Liver (tissue), 7 donors: ENCODE measurements at regions not wholly inside any gene's neighbourhood (a gene's known extent, or its start where the extent isn't known, plus 50 kb on each side); places are given as distances from the start of the nearest gene placed in this dataset.

Source experiments
- DNase-seq: peaks from one replicate; pipeline ENCODE4 v3.0.0-alpha.2; 2017; ENCODE audit warnings: low spot score
- H3K27ac ChIP-seq, 2 donors: one replicate each; pipeline ENCODE4 v1.7.0; 2013; ENCODE audit warnings: inconsistent platforms in 2 of 2, low read length in 2 of 2, control low read depth in 1 of 2, low read depth in 1 of 2, mild to moderate bottlenecking in 1 of 2
- H3K27me3 ChIP-seq, 4 donors: one replicate each; pipeline versions ENCODE4 v1.6.1 to v1.7.0; 2013; ENCODE audit warnings: low read length in 3 of 4, inconsistent platforms in 1 of 4, mild to moderate bottlenecking in 1 of 4, moderate library complexity in 1 of 4; ENCODE audit not compliant: control insufficient read depth in 4 of 4, insufficient read depth in 4 of 4
- H3K36me3 ChIP-seq, 4 donors: one replicate each; pipeline versions ENCODE4 v1.6.1 to v1.7.0; 2013; ENCODE audit warnings: low read length in 3 of 4, mild to moderate bottlenecking in 3 of 4, low read depth in 1 of 4, moderate library complexity in 1 of 4; ENCODE audit not compliant: control insufficient read depth in 4 of 4, insufficient read depth in 3 of 4
- H3K4me1 ChIP-seq, 4 donors: one replicate each; pipeline versions ENCODE4 v1.6.1 to v1.7.0; 2013; ENCODE audit warnings: low read length in 3 of 4, mild to moderate bottlenecking in 3 of 4, moderate library complexity in 1 of 4; ENCODE audit not compliant: control insufficient read depth in 4 of 4, insufficient read depth in 4 of 4
- H3K4me3 ChIP-seq, 3 donors: one replicate each; pipeline versions ENCODE4 v1.6.1 to v1.7.0; 2013; ENCODE audit warnings: low read length in 3 of 3, control low read depth in 1 of 3, low read depth in 1 of 3, mild to moderate bottlenecking in 1 of 3
- H3K9ac ChIP-seq, 2 donors: one replicate each; pipeline ENCODE4 v1.7.0; 2013; ENCODE audit warnings: low read length in 2 of 2, mild to moderate bottlenecking in 2 of 2, moderate library complexity in 2 of 2, control low read depth in 1 of 2, low read depth in 1 of 2
- H3K9me3 ChIP-seq, 4 donors: one replicate each; pipeline versions ENCODE4 v1.6.1 to v1.7.0; 2013; ENCODE audit warnings: low read length in 3 of 4; ENCODE audit not compliant: control insufficient read depth in 4 of 4
- FOXA1 ChIP-seq: IDR thresholded peaks from 2 replicates; pipeline ENCODE4 v1.6.1; 2016; ENCODE audit warnings: antibody characterized with exemption
- FOXA2 ChIP-seq: IDR thresholded peaks from 2 replicates; pipeline ENCODE4 v1.6.1; 2016; ENCODE audit warnings: antibody characterized with exemption
- GABPA ChIP-seq, 2 donors: IDR thresholded peaks in 1 of 2; conservative IDR thresholded peaks in 1 of 2; 2 replicates each; pipeline ENCODE4 v1.6.1; 2016; ENCODE audit warnings: antibody characterized with exemption in 2 of 2, mild to moderate bottlenecking in 1 of 2, moderate library complexity in 1 of 2
- HNF4A ChIP-seq, 2 donors: conservative IDR thresholded peaks; 2 replicates each; pipeline ENCODE4 v1.6.1; 2016; ENCODE audit warnings: antibody characterized with exemption in 2 of 2, mild to moderate bottlenecking in 2 of 2
- JUND ChIP-seq, 2 donors: IDR thresholded peaks; 2 replicates each; pipeline ENCODE4 v1.6.1; 2016; ENCODE audit warnings: antibody characterized with exemption in 2 of 2
- NR2F2 ChIP-seq: IDR thresholded peaks from 2 replicates; pipeline ENCODE4 v1.6.1; 2016; ENCODE audit warnings: antibody characterized with exemption
- RAD21 ChIP-seq, 2 donors: IDR thresholded peaks; 2 replicates each; pipeline ENCODE4 v1.6.1; 2016; ENCODE audit warnings: antibody characterized with exemption in 2 of 2, mild to moderate bottlenecking in 2 of 2
- SP1 ChIP-seq: IDR thresholded peaks from 2 replicates; pipeline ENCODE4 v1.6.1; 2018; ENCODE audit warnings: antibody characterized with exemption, mild to moderate bottlenecking
- TAF1 ChIP-seq: conservative IDR thresholded peaks from 2 replicates; pipeline ENCODE4 v1.6.1; 2016; ENCODE audit warnings: antibody characterized with exemption, mild to moderate bottlenecking
- ZBTB33 ChIP-seq: IDR thresholded peaks from 2 replicates; pipeline ENCODE4 v1.6.1; 2016; ENCODE audit warnings: antibody characterized with exemption
- WGBS: extraction: QIAGEN DNeasy Blood & Tissue Kit; methylation state at CpG from one replicate; pipeline ENCODE4 v1.1.7; 2013; 5-methylcytosine and 5-hydroxymethylcytosine counted together
- TF ChIP-seq, protein P1 (sequence below): IDR thresholded peaks from 2 replicates; pipeline ENCODE4 v1.6.1; 2016; ENCODE audit warnings: antibody characterized with exemption, mild to moderate bottlenecking
- donor health status: healthy.
- donor health status: healthy.
- donor health status: healthy.
- donor health status: healthy.

- no peak overlapping the region for H3K9ac ChIP-seq
These were observed 81.0 kb downstream of the SEMA4F start for GRCh38 chr2:74735009-74735408.

GRCh38 chr2:74735564-74735963, 81.5 kb downstream of the SEMA4F start:
- H3K9ac ChIP-seq = no peak overlapping the region

More at GRCh38 chr2:74735009-74735408, 81.0 kb downstream of the SEMA4F start:
- H3K4me1 ChIP-seq = no peaks in the 10 kb centered on the region
- no peak overlapping the region for H3K4me3 ChIP-seq
- H3K27ac ChIP-seq = no peak overlapping the region
- DNase-seq = no peak
- WGBS = 70% methylated on average over 2 of the region's 2 CpGs
- peaks cover 0 to 9% (median 1%) of the 10 kb centered on the region in 4 donors for H3K9me3 ChIP-seq
- H3K27me3 ChIP-seq = peaks cover 0 to 4% (median 0%) of the 10 kb centered on the region in 4 donors
- H3K36me3 ChIP-seq = no peaks in the 10 kb centered on the region
- no peak for TF ChIP-seq JUND (IDR thresholded peaks at IDR 0.05)
- no peak for TF ChIP-seq HNF4A (conservative IDR thresholded peaks at IDR 0.05)
- TF ChIP-seq, protein P1, sequence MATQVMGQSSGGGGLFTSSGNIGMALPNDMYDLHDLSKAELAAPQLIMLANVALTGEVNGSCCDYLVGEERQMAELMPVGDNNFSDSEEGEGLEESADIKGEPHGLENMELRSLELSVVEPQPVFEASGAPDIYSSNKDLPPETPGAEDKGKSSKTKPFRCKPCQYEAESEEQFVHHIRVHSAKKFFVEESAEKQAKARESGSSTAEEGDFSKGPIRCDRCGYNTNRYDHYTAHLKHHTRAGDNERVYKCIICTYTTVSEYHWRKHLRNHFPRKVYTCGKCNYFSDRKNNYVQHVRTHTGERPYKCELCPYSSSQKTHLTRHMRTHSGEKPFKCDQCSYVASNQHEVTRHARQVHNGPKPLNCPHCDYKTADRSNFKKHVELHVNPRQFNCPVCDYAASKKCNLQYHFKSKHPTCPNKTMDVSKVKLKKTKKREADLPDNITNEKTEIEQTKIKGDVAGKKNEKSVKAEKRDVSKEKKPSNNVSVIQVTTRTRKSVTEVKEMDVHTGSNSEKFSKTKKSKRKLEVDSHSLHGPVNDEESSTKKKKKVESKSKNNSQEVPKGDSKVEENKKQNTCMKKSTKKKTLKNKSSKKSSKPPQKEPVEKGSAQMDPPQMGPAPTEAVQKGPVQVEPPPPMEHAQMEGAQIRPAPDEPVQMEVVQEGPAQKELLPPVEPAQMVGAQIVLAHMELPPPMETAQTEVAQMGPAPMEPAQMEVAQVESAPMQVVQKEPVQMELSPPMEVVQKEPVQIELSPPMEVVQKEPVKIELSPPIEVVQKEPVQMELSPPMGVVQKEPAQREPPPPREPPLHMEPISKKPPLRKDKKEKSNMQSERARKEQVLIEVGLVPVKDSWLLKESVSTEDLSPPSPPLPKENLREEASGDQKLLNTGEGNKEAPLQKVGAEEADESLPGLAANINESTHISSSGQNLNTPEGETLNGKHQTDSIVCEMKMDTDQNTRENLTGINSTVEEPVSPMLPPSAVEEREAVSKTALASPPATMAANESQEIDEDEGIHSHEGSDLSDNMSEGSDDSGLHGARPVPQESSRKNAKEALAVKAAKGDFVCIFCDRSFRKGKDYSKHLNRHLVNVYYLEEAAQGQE = no peak

More at GRCh38 chr2:74735564-74735963, 81.5 kb downstream of the SEMA4F start:
- H3K36me3 ChIP-seq = no peaks in the 10 kb centered on the region
- no peak for DNase-seq
- no peak for TF ChIP-seq SP1
- TF ChIP-seq, protein P1 = no peak
- TF ChIP-seq NR2F2 = no peak
- TF ChIP-seq GABPA (IDR thresholded peaks at IDR 0.05 in 1 of 2, conservative IDR thresholded peaks at IDR 0.05 in 1 of 2) = no peak
- TF ChIP-seq FOXA2 = no peak
- no peak for TF ChIP-seq ZBTB33
- no peak for TF ChIP-seq HNF4A (conservative IDR thresholded peaks at IDR 0.05)
- TF ChIP-seq FOXA1 = no peak
- TF ChIP-seq RAD21 (IDR thresholded peaks at IDR 0.05) = no peak
- no peak for TF ChIP-seq TAF1
- peaks cover 0 to 4% (median 0%) of the 10 kb centered on the region in 4 donors for H3K27me3 ChIP-seq
- WGBS = 52% methylated on average over 3 of the region's 3 CpGs
- no peaks in the 10 kb centered on the region for H3K4me1 ChIP-seq
- H3K9me3 ChIP-seq = peaks cover 0 to 9% (median 1%) of the 10 kb centered on the region in 4 donors
- H3K27ac ChIP-seq = no peak overlapping the region
- no peak overlapping the region for H3K4me3 ChIP-seq
